Activated naive CD8-positive, alpha-beta T cell (primary cell): ENCODE measurements at regions not wholly inside any gene's neighbourhood (a gene's known extent, or its start where the extent isn't known, plus 50 kb on each side); places are given as distances from the start of the nearest gene placed in this dataset.

Experiments used
- H3K27ac Mint-ChIP-seq: one replicate; pipeline ENCODE4 v1.8.0; 2021; ENCODE audit warnings: mixed read lengths
- H3K27me3 Mint-ChIP-seq: one replicate; pipeline ENCODE4 v1.8.0; 2021; ENCODE audit warnings: mixed read lengths
- H3K36me3 Mint-ChIP-seq: one replicate; pipeline ENCODE4 v1.8.0; 2021; ENCODE audit warnings: mixed read lengths
- H3K4me1 Mint-ChIP-seq: one replicate; pipeline ENCODE4 v1.8.0; 2021; ENCODE audit warnings: low read depth, mixed read lengths
- H3K4me3 Mint-ChIP-seq: one replicate; pipeline ENCODE4 v1.8.0; 2021; ENCODE audit warnings: mild to moderate bottlenecking, mixed read lengths
- H3K9me3 Mint-ChIP-seq: one replicate; pipeline ENCODE4 v1.8.0; 2021; ENCODE audit warnings: low read depth, mixed read lengths

GRCh38 chr6:4322846-4323309 is 187.5 kb upstream of the ECI2 start:
- no peaks in the 10 kb centered on the region for H3K36me3 Mint-ChIP-seq
- peaks cover 13% of the 10 kb centered on the region for H3K27me3 Mint-ChIP-seq
- no peak overlapping the region for H3K4me3 Mint-ChIP-seq
- no peaks in the 10 kb centered on the region for H3K9me3 Mint-ChIP-seq
- no peak overlapping the region for H3K27ac Mint-ChIP-seq
- H3K4me1 Mint-ChIP-seq, result no peaks in the 10 kb centered on the region

- Mint-ChIP-seq H3K4me1 (no peaks in the 10 kb centered on the region), H3K4me3 (no peak overlapping the region), H3K27ac (no peak overlapping the region), H3K9me3 (no peaks in the 10 kb centered on the region), H3K36me3 (no peaks in the 10 kb centered on the region), H3K27me3 (peaks cover 15% of the 10 kb centered on the region)
These were observed 186.9 kb upstream of the ECI2 start for GRCh38 chr6:4322134-4322845.

GRCh38 chr6:4320860-4321259 is 185.5 kb upstream of the ECI2 start:
- H3K27ac Mint-ChIP-seq, result no peak overlapping the region
- no peak overlapping the region for H3K4me3 Mint-ChIP-seq
- H3K36me3 Mint-ChIP-seq, result no peaks in the 10 kb centered on the region
- H3K4me1 Mint-ChIP-seq, result no peaks in the 10 kb centered on the region
- no peaks in the 10 kb centered on the region for H3K9me3 Mint-ChIP-seq
- peaks cover 13% of the 10 kb centered on the region for H3K27me3 Mint-ChIP-seq

- H3K27me3 Mint-ChIP-seq, result peaks cover 13% of the 10 kb centered on the region
- no peaks in the 10 kb centered on the region for H3K9me3 Mint-ChIP-seq
- H3K27ac Mint-ChIP-seq, result no peak overlapping the region
- H3K4me3 Mint-ChIP-seq, result no peak overlapping the region
- H3K36me3 Mint-ChIP-seq, result no peaks in the 10 kb centered on the region
- no peaks in the 10 kb centered on the region for H3K4me1 Mint-ChIP-seq
These were observed 184.8 kb upstream of the ECI2 start for GRCh38 chr6:4319981-4320683.

- no peak overlapping the region for H3K27ac Mint-ChIP-seq
- no peak overlapping the region for H3K4me3 Mint-ChIP-seq
- H3K4me1 Mint-ChIP-seq, result no peaks in the 10 kb centered on the region
- H3K9me3 Mint-ChIP-seq, result peaks cover 4% of the 10 kb centered on the region
- peaks cover 13% of the 10 kb centered on the region for H3K27me3 Mint-ChIP-seq
- no peaks in the 10 kb centered on the region for H3K36me3 Mint-ChIP-seq
These were observed 182.9 kb upstream of the ECI2 start for GRCh38 chr6:4318321-4318720.

- no peak overlapping the region for H3K27ac Mint-ChIP-seq
- H3K4me1 Mint-ChIP-seq, result no peaks in the 10 kb centered on the region
These were observed 181.6 kb upstream of the ECI2 start for GRCh38 chr6:4316867-4317400.

GRCh38 chr6:4314201-4314707 is 178.9 kb upstream of the ECI2 start:
- Mint-ChIP-seq H3K9me3 (peaks cover 36% of the 10 kb centered on the region), H3K27ac (no peak overlapping the region), H3K4me3 (no peak overlapping the region), H3K27me3 (peaks cover 7% of the 10 kb centered on the region), H3K36me3 (no peaks in the 10 kb centered on the region), H3K4me1 (no peaks in the 10 kb centered on the region)

More at GRCh38 chr6:4316867-4317400, 181.6 kb upstream of the ECI2 start:
- Mint-ChIP-seq H3K4me3 (no peak overlapping the region), H3K27me3 (peaks cover 11% of the 10 kb centered on the region), H3K9me3 (peaks cover 16% of the 10 kb centered on the region), H3K36me3 (no peaks in the 10 kb centered on the region)

- Mint-ChIP-seq H3K4me1 (no peaks in the 10 kb centered on the region), H3K36me3 (no peaks in the 10 kb centered on the region), H3K9me3 (peaks cover 36% of the 10 kb centered on the region), H3K27me3 (peaks cover 8% of the 10 kb centered on the region), H3K4me3 (no peak overlapping the region), H3K27ac (no peak overlapping the region)
These were observed 177.8 kb upstream of the ECI2 start for GRCh38 chr6:4313044-4313686.

GRCh38 chr6:4311976-4312860 is 176.8 kb upstream of the ECI2 start:
- peaks cover 9% of the 10 kb centered on the region for H3K27me3 Mint-ChIP-seq
- no peaks in the 10 kb centered on the region for H3K4me1 Mint-ChIP-seq
- no peaks in the 10 kb centered on the region for H3K36me3 Mint-ChIP-seq
- H3K4me3 Mint-ChIP-seq, result no peak overlapping the region
- H3K9me3 Mint-ChIP-seq, result peaks cover 36% of the 10 kb centered on the region
- no peak overlapping the region for H3K27ac Mint-ChIP-seq

- Mint-ChIP-seq H3K27me3 (peaks cover 8% of the 10 kb centered on the region), H3K4me1 (no peaks in the 10 kb centered on the region), H3K4me3 (no peak overlapping the region), H3K36me3 (no peaks in the 10 kb centered on the region), H3K9me3 (peaks cover 36% of the 10 kb centered on the region), H3K27ac (no peak overlapping the region)
These were observed 174.2 kb upstream of the ECI2 start for GRCh38 chr6:4309540-4309939.

GRCh38 chr6:4308364-4308763 is 173.0 kb upstream of the ECI2 start:
- peaks cover 11% of the 10 kb centered on the region for H3K27me3 Mint-ChIP-seq
- no peak overlapping the region for H3K27ac Mint-ChIP-seq
- peaks cover 31% of the 10 kb centered on the region for H3K9me3 Mint-ChIP-seq
- no peaks in the 10 kb centered on the region for H3K4me1 Mint-ChIP-seq
- no peaks in the 10 kb centered on the region for H3K36me3 Mint-ChIP-seq
- H3K4me3 Mint-ChIP-seq, result no peak overlapping the region

- Mint-ChIP-seq H3K9me3 (peaks cover 4% of the 10 kb centered on the region), H3K4me1 (no peaks in the 10 kb centered on the region), H3K36me3 (no peaks in the 10 kb centered on the region), H3K27ac (no peak overlapping the region), H3K27me3 (peaks cover 11% of the 10 kb centered on the region), H3K4me3 (no peak overlapping the region)
These were observed 169.6 kb upstream of the ECI2 start for GRCh38 chr6:4304927-4305455.

- peaks cover 11% of the 10 kb centered on the region for H3K27me3 Mint-ChIP-seq
- H3K4me1 Mint-ChIP-seq, result no peaks in the 10 kb centered on the region
- H3K9me3 Mint-ChIP-seq, result no peaks in the 10 kb centered on the region
- no peak overlapping the region for H3K27ac Mint-ChIP-seq
- H3K36me3 Mint-ChIP-seq, result no peaks in the 10 kb centered on the region
- H3K4me3 Mint-ChIP-seq, result no peak overlapping the region
These were observed 168.3 kb upstream of the ECI2 start for GRCh38 chr6:4303638-4304037.

GRCh38 chr6:4302524-4302923 is 167.1 kb upstream of the ECI2 start:
- Mint-ChIP-seq H3K27ac (no peak overlapping the region), H3K9me3 (no peaks in the 10 kb centered on the region), H3K36me3 (no peaks in the 10 kb centered on the region), H3K4me3 (no peak overlapping the region), H3K4me1 (no peaks in the 10 kb centered on the region), H3K27me3 (peaks cover 6% of the 10 kb centered on the region)
